Muscle of arm (tissue), 1 donor: ENCODE measurements at regions not wholly inside any gene's neighbourhood (a gene's known extent, or its start where the extent isn't known, plus 50 kb on each side); places are given as distances from the start of the nearest gene placed in this dataset.
"Not testable (repeated sequence)": the region's sequence is repeated elsewhere in the genome, so short reads cannot be mapped to it uniquely, and the experiment has no call there.

Experiments used
- DNase-seq: peaks from one replicate; pipeline ENCODE4 v3.0.0-alpha.2; 2013

DNA sequence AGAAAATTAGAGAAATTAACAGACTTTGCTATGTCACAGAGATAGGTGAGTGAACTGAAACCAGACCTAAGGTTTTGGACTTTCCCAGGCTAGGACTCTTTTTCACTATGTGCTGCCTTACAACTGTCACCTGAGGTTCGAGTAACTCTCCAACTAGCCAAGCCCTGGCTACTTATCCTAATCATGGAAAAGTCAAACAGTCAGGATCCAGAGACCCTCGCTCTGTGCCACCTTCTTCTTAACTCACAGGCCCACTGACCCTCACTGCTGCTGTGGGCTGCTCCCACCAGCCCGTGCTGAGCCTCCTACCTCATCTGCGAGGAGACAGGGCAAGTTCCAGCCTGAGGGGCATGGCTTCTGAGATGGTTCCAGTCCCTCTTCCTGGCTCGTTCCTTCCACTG lies 211.4 kb upstream of the KLF14 start:
- DNase-seq, result no peak

DNA sequence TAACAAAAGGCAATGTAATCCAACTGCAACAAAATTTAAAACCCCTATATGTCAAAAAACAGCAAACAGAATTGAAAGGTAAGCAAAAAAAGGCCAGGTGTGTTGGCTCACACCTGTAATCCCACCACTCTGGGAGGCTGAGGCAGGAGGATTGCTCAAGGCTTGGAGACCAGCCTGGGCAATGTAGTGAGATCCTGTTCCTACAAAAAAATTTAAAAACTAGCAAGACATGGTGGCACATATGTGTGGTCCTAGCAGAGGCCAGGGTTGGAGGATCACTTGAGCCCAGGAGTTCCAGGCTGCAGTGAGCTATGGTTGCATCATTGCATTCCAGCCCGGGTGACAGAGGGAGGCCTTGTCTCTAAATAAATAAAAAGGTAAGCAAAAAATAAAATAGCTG lies 212.1 kb upstream of the KLF14 start:
- no peak for DNase-seq

DNA sequence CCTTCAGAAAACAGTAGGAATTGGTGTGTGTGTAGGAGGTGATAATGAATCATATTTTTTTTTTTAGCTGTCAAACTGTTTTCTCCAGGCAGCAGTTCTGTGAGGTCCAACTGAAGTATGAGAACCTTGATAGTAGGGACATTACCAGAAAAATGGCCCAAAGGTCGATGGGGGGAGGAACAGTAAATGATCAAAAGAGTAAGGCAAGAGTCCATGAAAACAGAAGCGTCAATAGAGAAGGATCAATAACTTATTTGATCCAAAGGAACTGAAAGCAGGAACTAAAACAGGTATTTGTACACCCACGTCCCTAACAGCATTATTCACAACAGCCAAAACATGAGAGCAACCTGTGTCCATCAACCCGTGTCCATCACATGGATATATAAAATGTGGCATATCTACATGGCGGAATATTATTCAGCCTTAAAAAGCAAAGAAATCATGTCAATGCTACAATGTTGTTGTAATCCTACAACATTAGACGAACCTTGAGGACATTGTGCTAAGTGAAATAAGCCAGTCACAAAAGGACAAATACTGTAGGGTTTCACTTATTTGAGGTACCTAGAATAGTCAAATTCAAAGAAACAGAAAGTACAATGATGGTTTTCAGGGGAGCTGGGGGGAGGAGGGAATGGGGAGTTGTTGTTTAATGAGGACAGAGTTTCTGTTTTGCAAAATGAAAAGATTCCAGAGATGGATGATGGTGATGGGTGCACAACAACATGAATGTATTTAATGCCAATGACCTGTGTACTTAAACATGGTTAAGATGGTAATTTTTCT lies 214.0 kb upstream of the KLF14 start:
- no peak for DNase-seq

DNA sequence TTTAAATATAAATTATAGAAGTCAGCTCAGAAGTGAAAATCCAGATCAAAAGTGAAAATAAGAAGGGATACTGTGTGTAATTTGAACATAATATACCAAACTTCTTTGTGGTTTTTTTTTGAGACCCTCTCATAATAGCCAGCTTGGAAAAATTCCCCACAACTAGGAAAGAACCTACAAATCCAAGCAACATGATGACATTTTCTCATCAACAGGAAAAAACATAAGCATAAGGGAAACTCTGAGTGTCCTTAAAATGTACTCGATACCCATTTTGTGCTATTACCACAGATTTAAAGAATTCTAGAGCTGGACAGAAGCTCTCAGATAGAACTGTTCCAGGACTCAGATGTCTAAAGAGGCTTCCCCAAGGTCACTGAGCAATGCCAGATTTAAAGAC lies 214.8 kb upstream of the KLF14 start:
- DNase-seq, result no peak

DNA sequence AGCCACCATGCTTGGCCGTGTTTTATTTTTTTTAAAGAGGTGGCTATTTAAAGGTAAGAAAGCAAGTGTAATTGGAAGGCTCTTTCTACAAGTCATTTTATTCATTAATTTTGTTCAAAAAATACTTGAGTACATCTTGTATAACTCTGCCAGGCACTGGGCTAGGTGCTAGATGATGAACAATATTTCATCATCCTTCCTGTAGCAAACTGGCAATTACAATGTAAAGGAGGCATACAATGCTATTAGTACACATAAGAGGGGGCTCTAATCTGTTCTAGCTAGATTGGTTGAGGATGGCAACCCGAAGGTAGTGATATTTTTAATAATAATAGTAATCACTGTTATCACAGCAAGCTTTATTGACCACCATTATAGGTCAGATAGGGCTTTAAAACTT lies 215.5 kb upstream of the KLF14 start:
- no peak for DNase-seq

DNA sequence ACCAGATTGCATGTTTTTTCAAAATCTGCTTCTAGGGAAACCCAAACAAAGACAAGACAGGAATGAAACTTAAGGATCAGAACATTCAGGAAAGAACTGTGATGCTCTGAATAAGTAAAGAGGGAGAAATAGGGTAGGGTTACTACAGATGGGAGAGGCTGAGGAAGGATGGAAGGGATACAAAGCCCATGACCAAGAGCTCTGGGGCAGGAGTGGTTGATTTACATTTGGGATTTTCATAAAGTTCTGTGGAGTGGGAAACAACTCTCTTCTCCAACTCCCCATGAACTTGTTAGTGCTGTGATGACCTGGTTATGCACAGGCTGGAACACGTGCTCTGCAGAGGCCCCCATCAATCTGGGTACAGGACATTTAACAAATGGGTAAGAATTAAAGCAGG lies 216.0 kb upstream of the KLF14 start:
- DNase-seq, result no peak

DNA sequence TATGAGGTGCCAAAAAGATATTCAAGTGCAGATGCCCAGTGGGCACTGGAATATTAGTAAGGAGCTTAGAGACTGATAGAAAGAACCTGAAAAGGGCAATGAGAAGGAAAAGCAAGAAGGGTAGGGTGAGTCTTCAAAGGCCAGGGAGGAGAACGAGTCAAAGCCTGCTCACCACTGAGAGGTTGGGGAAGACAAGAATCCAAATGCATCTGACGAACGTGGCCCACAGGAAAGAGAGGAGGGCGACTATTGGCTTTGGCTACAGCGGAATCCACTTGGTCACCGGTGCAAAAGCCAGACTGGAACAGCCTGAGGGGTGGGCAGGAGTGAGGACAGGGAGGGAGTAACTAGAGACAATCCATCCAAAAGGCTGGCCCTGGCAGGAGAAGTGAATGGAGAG lies 216.7 kb upstream of the KLF14 start:
- DNase-seq, result no peak

DNA sequence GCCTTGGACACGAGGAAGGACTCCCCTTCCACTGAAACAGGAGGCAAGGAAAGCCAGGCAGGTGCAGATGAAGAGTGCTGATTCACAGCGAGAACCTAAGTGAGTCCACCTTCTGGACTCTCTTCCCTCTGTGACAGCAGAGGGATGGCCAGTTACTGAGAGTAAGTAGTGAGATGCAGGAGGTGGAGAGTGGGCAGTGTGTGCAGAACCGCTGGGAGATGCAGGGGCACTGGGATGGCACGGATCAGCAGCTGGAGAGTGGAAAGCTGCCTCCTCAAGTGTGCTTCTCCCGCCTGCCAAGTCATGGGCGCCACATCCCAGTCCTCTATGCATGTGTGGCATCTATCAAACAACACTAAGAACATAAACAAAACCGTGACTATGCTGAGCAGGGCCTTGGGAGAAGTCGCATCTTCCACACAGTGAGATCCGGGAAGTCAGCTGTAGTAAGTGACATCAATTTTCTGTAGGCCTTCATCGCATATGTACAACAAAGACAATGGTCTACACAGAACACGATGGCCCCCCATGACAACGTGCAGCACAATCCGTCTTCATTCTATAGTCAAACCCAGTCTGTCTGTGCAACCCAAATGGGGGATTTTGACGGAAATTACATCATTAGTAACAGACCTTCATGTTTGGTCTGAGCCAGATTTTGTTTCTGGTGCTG lies 217.4 kb upstream of the KLF14 start:
- no peak for DNase-seq

DNA sequence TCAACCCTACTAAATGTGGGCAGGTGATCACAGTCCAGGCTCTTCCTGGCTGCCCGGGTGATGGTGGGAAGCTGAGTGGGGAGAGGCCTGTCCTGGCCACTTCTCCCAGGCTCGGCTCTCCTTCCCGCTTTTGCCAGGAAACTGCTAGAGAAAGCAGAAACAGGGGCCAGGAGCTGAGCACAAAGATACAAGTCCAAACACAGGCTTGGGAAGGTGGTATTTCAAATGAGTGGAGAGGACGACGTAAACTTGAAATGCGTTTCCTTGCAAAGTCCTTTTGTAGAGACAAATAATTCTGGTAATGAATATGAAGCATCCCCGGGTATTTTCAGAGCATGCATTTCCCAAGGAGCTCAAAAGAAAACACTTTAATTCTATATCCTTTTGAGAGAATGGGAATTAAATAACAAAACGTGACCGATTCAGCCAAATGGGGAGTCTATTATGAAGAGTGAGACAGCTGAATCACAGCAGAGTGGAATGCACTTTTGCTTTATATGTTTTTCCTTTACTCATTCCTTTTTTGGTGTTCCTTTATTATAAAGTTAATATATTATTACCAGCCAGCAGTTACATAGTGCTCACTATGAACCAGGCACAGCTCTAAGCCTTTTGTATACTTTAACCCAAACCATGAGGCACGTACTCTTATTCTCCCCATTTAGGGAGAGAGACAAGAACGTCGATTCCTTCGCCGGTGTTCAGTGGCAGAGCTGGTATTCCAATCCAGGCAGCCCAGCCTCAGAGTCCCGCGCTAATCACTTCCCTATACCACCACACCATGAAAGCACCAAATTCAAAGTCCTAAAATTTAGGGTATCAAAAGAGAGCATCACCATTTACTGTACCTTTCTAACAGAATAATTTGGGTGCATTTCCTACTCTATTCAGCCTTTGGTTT lies 218.2 kb upstream of the KLF14 start:
- no peak for DNase-seq

DNA sequence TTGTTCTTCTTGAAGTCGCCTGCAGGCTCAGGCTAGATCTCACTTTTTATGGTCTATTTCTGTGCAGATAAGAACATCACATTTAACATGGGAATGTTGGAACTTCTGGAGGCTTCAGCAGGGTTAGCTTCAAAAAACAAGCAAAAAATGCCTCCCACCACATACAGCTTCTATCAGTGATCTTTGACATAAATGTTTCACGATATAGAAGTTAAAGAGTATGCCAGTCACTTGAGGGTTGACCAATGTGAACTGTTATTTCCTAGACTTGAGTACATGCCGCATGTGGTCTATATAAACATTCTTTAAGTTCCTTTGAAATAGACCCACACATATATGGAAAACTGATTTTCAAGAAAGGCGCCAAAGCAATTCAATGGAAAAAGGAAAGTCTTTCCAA lies 219.2 kb upstream of the KLF14 start:
- DNase-seq, result no peak

DNA sequence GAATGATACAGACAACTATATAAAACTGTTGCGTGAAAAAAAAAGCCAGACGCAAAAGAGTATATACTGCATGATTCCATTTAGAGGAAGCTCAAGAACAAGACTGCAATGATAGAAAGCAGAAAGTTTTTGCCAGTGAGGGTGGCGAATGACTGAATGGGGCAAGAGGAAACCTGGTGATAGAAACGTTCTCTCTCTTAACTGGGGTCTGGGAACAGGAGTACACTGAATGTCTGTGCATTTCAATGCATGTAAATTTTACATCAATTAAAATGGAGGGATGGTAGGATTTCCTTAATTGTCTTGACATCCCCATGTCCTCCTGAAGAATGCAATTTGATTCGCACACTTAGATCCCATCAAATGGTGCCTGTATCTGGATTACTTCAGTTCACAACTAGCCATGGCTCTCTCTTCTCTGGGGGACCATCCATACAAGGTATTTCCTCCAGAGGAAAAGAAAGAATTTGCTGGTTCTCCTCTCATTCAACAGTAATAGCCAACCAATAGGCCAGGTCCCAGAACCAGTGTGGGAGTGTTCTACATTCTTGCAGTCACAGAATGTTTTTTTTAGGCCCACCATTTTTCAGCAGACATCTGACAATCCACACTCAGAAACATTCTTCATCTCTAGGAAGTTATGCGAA lies 221.0 kb upstream of the KLF14 start:
- DNase-seq, result no peak

DNA sequence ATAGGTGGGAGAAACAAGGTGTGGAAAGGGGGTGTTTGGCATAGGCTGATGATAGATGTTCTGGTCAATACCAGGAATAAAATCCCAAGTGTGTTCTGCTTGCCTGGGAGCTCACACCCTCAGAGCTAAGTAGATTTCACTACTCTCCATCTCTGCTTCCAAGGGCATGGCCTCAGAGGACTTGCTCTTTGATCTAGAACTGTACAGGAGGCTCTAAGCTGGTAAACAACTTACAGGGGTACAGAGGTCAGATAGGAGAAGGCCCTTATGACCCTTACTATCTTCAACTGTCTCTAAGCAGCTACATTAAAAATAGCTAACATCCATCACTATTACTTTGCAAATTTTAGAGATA lies 221.5 kb upstream of the KLF14 start:
- DNase-seq, result no peak

DNA sequence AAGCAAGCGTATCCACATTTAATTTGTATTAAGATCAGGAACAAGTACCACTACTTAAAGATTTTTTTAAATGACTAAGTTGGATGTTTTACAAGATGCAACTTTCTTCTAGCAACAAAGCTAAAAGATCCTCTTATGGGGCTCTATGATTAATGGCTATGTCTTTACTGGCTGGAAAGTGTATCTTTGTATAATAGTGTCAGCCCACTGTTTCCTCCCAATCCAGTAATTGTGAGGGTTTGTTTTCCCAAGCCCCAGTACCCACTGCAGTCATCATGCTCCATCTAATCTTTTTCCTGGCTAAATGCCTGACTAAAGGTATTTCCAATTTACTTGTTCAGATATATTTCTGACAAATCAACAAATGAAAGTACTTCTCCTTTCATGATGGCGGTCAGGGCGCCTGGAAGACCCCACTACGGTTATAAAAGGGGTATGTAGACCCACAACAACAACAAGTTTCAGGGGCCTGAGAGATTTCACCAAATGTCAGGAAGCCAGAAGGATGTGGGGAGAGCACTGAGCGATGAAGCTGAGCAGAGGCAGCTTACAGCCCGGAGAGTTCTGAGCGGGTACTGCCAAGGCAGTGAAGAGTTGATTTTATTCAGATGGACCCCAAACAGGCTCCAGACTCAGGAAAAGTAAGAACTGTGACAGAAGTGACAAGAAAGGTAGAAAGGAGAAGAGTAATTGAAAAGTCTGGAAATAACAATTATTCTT lies 222.6 kb upstream of the KLF14 start:
- DNase-seq, result no peak

DNA sequence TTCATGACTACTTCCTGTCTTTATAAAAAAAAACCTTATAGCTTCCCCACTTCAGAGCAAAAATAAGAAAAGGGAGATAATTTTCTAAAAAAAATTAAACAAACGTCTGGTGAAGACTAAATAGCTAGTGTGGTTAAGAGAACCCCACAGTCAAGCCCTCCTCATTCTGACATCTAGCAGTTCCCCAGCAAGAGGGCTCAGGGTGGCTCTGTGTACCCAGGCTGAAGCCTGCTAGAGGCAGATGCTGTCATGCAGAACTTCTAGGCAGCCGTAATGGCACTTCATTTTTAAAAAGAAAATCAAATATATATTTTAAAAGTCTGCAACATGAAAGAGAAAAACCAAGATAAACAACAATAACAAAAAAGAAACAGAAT lies 223.1 kb upstream of the KLF14 start:
- no peak for DNase-seq

DNA sequence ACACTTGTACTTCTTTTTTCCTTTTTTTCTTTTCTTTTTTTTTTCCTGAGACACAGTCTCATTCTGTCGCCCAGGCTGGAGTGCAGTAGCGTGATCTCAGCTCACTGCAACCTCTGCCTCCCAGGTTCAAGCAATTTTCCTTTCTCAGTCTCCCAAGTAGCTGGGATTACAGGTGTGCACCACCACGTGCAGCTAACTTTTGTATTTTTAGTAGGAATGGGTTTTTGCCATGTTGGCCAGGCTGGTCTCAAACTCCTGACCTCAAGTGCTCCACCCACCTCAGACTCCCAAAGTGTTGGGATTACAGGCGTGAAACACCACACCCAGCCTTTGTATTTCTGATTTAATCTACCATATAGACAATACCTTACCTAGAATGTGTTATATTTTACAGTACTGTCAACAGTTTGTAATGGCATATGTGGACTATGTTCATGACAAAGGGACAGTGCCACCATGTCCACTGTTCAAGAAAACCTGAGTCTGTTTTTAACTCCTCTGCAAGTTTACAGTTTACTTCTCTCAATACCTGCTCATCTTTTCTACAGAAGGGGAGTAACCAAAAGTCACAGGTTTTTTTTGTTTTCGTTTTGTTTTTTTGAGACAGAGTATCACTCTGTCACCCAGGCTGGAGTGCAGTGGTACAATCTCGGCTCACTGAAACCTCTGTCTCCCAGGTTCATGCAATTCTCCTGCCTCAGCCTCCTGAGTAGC lies 223.9 kb upstream of the KLF14 start:
- DNase-seq, result not testable (repeated sequence)

DNA sequence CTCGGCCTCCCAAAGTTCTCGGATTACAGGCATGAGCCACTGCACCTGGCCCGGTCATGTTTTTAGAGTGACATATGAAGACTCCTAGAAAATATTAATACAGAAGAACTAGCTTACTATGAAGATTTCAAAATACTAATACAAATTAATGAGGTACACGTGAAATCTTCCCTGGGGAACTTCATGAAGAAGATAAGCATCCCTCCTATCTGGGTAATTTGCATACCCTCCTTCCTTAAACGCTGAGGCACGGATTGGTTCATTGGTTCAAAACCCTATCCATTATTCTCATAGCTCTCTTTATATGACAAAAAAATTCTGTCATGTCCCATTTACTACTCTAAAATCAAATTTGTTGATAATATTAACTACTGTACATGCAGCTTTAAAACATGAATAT lies 224.8 kb upstream of the KLF14 start:
- no peak for DNase-seq

DNA sequence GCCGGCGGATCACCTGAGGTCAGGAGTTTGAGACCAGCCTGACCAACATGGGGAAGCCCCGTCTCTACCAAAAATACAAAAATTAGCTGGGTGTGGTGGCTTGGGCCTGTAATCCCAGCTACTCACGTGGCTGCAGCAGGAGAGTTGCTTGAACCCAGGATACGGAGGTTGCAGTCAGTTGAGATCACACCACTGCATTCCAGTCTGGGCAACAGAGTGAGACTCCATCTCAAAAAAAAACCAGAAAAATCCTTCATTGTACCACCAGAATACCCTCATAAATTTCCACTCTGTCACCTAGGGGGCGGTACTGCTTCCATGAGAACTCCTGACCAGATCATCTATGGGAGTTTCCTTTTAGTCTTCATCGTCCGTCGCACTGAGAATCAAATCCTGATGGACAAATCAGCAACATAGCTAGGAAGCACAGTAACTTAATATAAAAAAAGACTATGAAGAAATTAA lies 225.8 kb upstream of the KLF14 start:
- no peak for DNase-seq

DNA sequence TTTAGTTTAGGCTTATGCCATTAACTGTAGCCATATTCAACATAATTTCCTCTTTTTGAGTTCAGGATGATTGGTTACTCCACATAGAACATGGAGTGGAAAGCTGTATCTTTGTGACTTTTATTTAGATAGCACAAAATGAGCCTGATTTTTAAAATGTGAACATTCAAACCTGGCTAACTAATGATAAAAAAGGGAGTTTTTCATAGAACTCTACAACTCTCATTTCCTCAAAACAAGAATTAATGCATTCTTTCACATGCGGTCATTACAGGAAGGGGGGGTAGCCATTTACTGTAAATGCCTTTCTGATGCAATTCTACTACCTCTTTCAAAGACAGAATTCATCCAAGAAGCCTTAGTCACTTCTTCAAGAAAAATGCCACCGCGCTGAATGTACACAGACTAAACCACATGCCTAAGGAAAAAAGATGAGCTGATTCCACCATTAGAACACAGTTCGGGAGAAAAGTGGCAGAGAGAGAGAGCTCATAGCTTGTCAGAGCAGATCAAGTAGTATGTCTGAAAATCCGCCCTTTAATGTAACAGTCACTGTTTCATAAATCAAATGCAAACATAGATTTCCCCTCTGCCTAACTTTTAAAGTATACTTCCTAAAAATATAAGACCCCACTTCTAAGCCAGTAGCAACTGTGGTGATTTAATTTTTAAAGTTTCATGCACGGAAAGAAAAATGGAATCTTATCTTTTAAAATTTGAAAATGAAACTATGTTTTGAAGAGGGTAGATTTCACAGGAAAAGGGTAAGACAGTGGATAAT lies 226.4 kb upstream of the KLF14 start:
- no peak for DNase-seq

DNA sequence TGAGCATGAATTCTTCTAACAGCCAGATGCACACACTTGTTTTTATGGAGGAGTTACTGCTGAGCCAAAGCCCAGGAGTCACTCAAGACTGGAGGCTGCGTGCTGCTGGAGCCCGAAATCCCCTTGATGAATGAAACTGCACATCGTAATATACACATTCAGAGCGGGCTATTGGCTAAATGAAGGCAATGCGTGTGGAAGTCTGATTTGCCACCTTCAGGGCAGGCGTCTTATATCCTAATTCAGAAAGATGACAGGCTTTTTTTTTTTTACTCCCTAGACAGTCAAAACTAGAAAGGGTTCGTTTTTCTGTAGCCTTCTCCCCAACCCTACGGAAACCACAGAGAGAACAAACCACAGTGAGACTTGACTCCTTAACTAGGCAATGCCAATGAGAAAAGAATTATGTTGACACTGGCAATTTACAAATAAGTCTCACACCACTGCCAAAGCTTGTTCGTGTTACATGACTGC lies 227.2 kb upstream of the KLF14 start:
- no peak for DNase-seq

DNA sequence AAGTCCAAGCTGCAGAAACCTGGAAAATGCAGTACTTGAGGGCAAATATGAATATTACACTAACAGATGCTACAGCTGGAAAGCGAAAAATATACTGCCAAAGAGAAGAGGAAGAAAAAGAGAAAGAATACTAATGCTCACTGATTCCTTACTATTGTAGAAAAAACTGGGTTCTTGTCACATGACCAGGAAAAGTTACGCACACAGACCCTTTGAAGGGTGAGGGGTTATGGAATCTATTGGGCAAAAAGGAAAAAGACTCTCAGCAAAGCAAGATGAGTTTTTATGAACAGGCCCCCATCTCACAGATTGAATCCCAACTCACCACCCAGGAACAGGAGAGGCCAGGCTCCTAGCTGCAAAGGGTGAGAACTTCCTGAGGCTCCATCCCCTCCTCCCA lies 228.1 kb upstream of the KLF14 start:
- DNase-seq, result no peak
